ENCODE measurements at regions not wholly inside any gene's neighbourhood (a gene's known extent, or its start where the extent isn't known, plus 50 kb on each side); places are given as distances from the start of the nearest gene placed in this dataset.

GRCh38 chr17:79468183-79468944 lies 142.5 kb downstream of the RBFOX3 start:
- DNase-seq, result no peak

- DNase-seq, result no peak
Observed at GRCh38 chr17:79466562-79467350, 144.1 kb downstream of the RBFOX3 start.

GRCh38 chr17:79465681-79466025 lies 145.2 kb downstream of the RBFOX3 start:
- no peak for DNase-seq

GRCh38 chr17:79465011-79465680 lies 145.7 kb downstream of the RBFOX3 start:
- no peak for DNase-seq

- DNase-seq, result no peak
Observed at GRCh38 chr17:79464318-79465010, 146.4 kb downstream of the RBFOX3 start.

GRCh38 chr17:79463421-79464317 lies 147.2 kb downstream of the RBFOX3 start:
- no peak for DNase-seq

- no peak for DNase-seq
Observed at GRCh38 chr17:79461041-79461440, 149.8 kb downstream of the RBFOX3 start.

- no peak for DNase-seq
Observed at GRCh38 chr17:79459846-79460245, 151.0 kb downstream of the RBFOX3 start.

- no peak for DNase-seq
Observed at GRCh38 chr17:79459003-79459655, 151.7 kb downstream of the RBFOX3 start.

GRCh38 chr17:79458356-79458755 lies 152.5 kb downstream of the RBFOX3 start:
- DNase-seq, result no peak

- no peak for DNase-seq
Observed at GRCh38 chr17:79457889-79458288, 153.0 kb downstream of the RBFOX3 start.

GRCh38 chr17:79457376-79457775 lies 153.5 kb downstream of the RBFOX3 start:
- no peak for DNase-seq

- no peak for DNase-seq
Observed at GRCh38 chr17:79455636-79456035, 155.2 kb downstream of the RBFOX3 start.

- no peak for DNase-seq
Observed at GRCh38 chr17:79454826-79455225, 156.0 kb downstream of the RBFOX3 start.

GRCh38 chr17:79453481-79453880 lies 157.4 kb downstream of the RBFOX3 start:
- no peak for DNase-seq

GRCh38 chr17:79452706-79453105 lies 158.1 kb downstream of the RBFOX3 start:
- DNase-seq, result no peak

- no peak for DNase-seq
Observed at GRCh38 chr17:79451167-79451566, 159.7 kb downstream of the RBFOX3 start.

GRCh38 chr17:79446399-79447009 lies 164.3 kb downstream of the RBFOX3 start:
- no peak for DNase-seq

- DNase-seq, result no peak
Observed at GRCh38 chr17:79444198-79444597, 166.7 kb downstream of the RBFOX3 start.

- DNase-seq, result no peak
Observed at GRCh38 chr17:79443026-79443425, 167.8 kb downstream of the RBFOX3 start.
